NB4 (cell line): ENCODE measurements at regions not wholly inside any gene's neighbourhood (a gene's known extent, or its start where the extent isn't known, plus 50 kb on each side); places are given as distances from the start of the nearest gene placed in this dataset.

Source experiments
- TF ChIP-seq, protein P1 (sequence below): IDR thresholded peaks from one replicate; pipeline ENCODE4 v1.5.1; 2012; ENCODE audit warnings: low read depth, low read length
- TF ChIP-seq, protein P2 (sequence below): IDR thresholded peaks from 2 replicates; pipeline ENCODE4 v1.6.1; 2011; ENCODE audit warnings: low read depth, low read length

DNA sequence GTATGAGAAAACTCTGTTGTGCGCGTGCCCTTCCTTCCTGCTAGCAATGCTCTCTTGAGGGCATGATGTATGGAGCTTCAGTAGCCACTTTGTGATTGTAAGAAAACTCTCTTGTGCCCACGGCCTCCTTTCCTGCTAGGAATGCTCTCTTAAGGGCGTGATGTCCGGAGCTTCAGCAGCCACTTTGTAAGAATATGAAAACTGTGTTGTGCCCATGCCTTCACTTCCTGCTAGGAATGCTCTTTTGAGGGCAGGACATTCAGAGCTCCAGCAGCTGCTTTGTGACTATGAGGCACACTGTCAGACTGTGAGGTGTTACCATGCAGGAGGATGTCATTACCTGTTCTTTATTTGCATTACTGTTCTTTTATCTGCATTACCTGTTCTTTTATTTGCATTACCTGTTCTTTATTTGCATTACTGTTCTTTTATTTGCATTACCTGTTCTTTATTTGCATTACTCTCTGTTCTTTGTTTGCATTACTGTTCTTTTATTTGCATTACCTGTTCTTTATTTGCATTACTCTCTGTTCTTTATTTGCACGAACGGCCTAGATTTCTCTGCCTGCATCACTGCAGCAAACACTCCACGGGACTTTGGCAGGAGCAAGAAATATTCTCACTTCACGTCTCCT, 166.7 kb downstream of the CRLF2 start:
- TF ChIP-seq, protein P1, sequence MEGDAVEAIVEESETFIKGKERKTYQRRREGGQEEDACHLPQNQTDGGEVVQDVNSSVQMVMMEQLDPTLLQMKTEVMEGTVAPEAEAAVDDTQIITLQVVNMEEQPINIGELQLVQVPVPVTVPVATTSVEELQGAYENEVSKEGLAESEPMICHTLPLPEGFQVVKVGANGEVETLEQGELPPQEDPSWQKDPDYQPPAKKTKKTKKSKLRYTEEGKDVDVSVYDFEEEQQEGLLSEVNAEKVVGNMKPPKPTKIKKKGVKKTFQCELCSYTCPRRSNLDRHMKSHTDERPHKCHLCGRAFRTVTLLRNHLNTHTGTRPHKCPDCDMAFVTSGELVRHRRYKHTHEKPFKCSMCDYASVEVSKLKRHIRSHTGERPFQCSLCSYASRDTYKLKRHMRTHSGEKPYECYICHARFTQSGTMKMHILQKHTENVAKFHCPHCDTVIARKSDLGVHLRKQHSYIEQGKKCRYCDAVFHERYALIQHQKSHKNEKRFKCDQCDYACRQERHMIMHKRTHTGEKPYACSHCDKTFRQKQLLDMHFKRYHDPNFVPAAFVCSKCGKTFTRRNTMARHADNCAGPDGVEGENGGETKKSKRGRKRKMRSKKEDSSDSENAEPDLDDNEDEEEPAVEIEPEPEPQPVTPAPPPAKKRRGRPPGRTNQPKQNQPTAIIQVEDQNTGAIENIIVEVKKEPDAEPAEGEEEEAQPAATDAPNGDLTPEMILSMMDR, result no peak
- TF ChIP-seq, protein P2, sequence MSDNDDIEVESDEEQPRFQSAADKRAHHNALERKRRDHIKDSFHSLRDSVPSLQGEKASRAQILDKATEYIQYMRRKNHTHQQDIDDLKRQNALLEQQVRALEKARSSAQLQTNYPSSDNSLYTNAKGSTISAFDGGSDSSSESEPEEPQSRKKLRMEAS, result no peak
